ENCODE measurements at regions not wholly inside any gene's neighbourhood (a gene's known extent, or its start where the extent isn't known, plus 50 kb on each side); places are given as distances from the start of the nearest gene placed in this dataset.

DNA sequence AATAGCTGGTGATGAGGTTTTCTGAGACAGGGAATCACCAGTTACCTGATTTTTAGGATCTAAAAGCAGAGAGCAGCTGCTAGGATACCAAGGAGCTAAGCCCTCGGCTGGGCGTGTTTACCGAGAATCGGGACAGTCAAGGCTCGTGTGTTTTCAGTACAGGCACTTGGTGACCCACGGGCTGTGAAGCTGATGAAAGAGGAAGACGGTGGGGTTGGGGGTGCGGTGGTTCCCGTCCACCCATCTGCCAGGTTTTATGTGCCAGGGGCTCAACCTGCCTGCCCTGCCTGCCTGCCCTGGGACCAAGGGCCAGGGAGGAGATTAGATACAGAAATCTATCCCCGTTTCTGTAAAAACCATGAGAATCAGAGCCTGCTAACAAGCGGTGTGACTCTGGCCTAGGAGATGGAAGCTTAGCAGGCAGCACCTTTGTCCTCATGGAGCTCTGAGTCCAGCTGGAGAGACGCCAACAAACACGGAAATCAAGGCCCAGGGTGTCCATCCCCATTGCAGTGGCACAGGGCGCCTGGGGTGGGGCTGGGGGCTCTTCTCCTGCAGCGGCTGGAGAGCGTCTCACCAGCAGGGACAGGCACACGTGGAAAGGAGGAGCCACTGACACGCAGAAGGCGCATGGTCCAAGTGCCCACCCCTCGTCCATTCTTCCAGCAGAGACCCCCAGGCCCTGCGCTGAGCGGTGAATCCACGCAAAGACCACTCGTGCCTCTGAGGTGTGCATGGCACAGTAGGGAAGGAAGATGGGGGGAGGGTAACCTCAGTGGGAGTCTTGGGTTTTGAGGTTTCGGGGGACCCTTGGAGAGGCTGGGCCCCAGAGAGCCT is 265.0 kb upstream of the TCERG1L start:
- TF ChIP-seq, protein P1, sequence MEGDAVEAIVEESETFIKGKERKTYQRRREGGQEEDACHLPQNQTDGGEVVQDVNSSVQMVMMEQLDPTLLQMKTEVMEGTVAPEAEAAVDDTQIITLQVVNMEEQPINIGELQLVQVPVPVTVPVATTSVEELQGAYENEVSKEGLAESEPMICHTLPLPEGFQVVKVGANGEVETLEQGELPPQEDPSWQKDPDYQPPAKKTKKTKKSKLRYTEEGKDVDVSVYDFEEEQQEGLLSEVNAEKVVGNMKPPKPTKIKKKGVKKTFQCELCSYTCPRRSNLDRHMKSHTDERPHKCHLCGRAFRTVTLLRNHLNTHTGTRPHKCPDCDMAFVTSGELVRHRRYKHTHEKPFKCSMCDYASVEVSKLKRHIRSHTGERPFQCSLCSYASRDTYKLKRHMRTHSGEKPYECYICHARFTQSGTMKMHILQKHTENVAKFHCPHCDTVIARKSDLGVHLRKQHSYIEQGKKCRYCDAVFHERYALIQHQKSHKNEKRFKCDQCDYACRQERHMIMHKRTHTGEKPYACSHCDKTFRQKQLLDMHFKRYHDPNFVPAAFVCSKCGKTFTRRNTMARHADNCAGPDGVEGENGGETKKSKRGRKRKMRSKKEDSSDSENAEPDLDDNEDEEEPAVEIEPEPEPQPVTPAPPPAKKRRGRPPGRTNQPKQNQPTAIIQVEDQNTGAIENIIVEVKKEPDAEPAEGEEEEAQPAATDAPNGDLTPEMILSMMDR (IDR thresholded peaks at IDR 0.05), result no peak
- no peak for TF ChIP-seq POLR2A (IDR thresholded peaks at IDR 0.05)
